Upper lobe of left lung (tissue), 6 donors: ENCODE measurements at regions not wholly inside any gene's neighbourhood (a gene's known extent, or its start where the extent isn't known, plus 50 kb on each side); places are given as distances from the start of the nearest gene placed in this dataset.

Experiments used
- ATAC-seq, 2 donors: fragments of 200-7000 bp; cut with Tn5 transposase; one replicate each; pipeline ENCODE4 v1.9.1; 2022; ENCODE audit warnings: mild to moderate bottlenecking in 2 of 2, moderate library complexity in 2 of 2; ENCODE audit not compliant: low FRiP score in 2 of 2
- DNase-seq, 2 donors: peaks; one replicate each; pipeline ENCODE4 v3.0.0-alpha.2; 2019 to 2020
- H3K27ac ChIP-seq, 4 donors: fragments of 200-600 bp; sonication (generic); one replicate each; pipeline ENCODE4 v1.5.1; 2016 to 2019
- H3K27me3 ChIP-seq, 4 donors: fragments of 200-600 bp; sonication (generic); one replicate each; pipeline ENCODE4 v1.5.1; 2017 to 2019
- H3K36me3 ChIP-seq, 4 donors: fragments of 200-600 bp; sonication (generic); one replicate each; pipeline ENCODE4 v1.5.1; 2016 to 2019
- H3K4me1 ChIP-seq, 4 donors: fragments of 200-600 bp; sonication (generic); one replicate each; pipeline ENCODE4 v1.5.1; 2018 to 2019
- H3K4me3 ChIP-seq, 4 donors: fragments of 200-600 bp; sonication (generic); one replicate each; pipeline ENCODE4 v1.5.1; 2017 to 2019; ENCODE audit warnings: mild to moderate bottlenecking in 2 of 4, moderate library complexity in 1 of 4
- H3K9me3 ChIP-seq, 4 donors: fragments of 200-600 bp; sonication (generic); one replicate each; pipeline ENCODE4 v1.5.1; 2018 to 2019
- EP300 ChIP-seq, 4 donors: sonication (generic); formaldehyde crosslinking; IDR thresholded peaks; one replicate each; pipeline ENCODE4 v1.5.1; 2017; ENCODE audit warnings: antibody characterized with exemption in 4 of 4, control low read depth in 2 of 4
- POLR2A ChIP-seq, 4 donors: fragments of 450-650 bp; IDR thresholded peaks; one replicate each; pipeline ENCODE4 v1.5.1; 2016 to 2017; ENCODE audit warnings: antibody characterized with exemption in 4 of 4, mild to moderate bottlenecking in 2 of 4
- POLR2AphosphoS5 ChIP-seq, 2 donors: sonication (generic); formaldehyde crosslinking; IDR thresholded peaks; one replicate each; pipeline ENCODE4 v1.5.1; 2017; ENCODE audit warnings: antibody characterized with exemption in 2 of 2
- WGBS, 2 donors: methylation state at CpG; one replicate each; pipeline ENCODE4 v1.1.5; 2017 to 2018; 5-methylcytosine and 5-hydroxymethylcytosine counted together
- TF ChIP-seq, protein P1 (sequence below), 6 experiments: fragments of 450-650 bp in 4 of 6; fragments of 200-600 bp in 2 of 6; sonication (generic) in 2 of 6; IDR thresholded peaks; one replicate each; pipeline ENCODE4 v1.5.1; 2016 to 2019; ENCODE audit warnings: antibody characterized with exemption in 6 of 6
- donor health status: DM: no; HTN: no; CAD: no; lungs with moderate emphysema.
- donor health status: DM: no; HTN: yes; CAD: no; lungs with severe emphysema.

- no peaks in the 10 kb centered on the region for H3K36me3 ChIP-seq
Measured at GRCh38 chr6:12386816-12387215, 96.7 kb downstream of the EDN1 start.

GRCh38 chr6:12391472-12391871 lies 101.3 kb downstream of the EDN1 start:
- H3K4me3 ChIP-seq = no peak overlapping the region
- 62% methylated on average over 3 of the region's 3 CpGs for WGBS, 2 donors
- no peaks in the 10 kb centered on the region for H3K36me3 ChIP-seq
- no peaks in the 10 kb centered on the region for H3K4me1 ChIP-seq
- ATAC-seq (no peak), DNase-seq (no peak)
- TF ChIP-seq POLR2AphosphoS5 (IDR thresholded peaks at IDR 0.05) = no peak
- TF ChIP-seq, protein P1, sequence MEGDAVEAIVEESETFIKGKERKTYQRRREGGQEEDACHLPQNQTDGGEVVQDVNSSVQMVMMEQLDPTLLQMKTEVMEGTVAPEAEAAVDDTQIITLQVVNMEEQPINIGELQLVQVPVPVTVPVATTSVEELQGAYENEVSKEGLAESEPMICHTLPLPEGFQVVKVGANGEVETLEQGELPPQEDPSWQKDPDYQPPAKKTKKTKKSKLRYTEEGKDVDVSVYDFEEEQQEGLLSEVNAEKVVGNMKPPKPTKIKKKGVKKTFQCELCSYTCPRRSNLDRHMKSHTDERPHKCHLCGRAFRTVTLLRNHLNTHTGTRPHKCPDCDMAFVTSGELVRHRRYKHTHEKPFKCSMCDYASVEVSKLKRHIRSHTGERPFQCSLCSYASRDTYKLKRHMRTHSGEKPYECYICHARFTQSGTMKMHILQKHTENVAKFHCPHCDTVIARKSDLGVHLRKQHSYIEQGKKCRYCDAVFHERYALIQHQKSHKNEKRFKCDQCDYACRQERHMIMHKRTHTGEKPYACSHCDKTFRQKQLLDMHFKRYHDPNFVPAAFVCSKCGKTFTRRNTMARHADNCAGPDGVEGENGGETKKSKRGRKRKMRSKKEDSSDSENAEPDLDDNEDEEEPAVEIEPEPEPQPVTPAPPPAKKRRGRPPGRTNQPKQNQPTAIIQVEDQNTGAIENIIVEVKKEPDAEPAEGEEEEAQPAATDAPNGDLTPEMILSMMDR (IDR thresholded peaks at IDR 0.05) = no peak
- no peak for TF ChIP-seq POLR2A (IDR thresholded peaks at IDR 0.05)
- no peak for TF ChIP-seq EP300 (IDR thresholded peaks at IDR 0.05)
- no peaks in the 10 kb centered on the region for H3K9me3 ChIP-seq
- H3K27ac ChIP-seq = no peak overlapping the region
- H3K27me3 ChIP-seq = no peaks in the 10 kb centered on the region

More at GRCh38 chr6:12386816-12387215, 96.7 kb downstream of the EDN1 start:
- WGBS, 2 donors = 94% methylated on average over 5 of the region's 5 CpGs
- Histone ChIP-seq H3K4me1 (no peaks in the 10 kb centered on the region), H3K27ac (no peak overlapping the region), H3K4me3 (no peak overlapping the region), H3K27me3 (no peaks in the 10 kb centered on the region), H3K9me3 (no peaks in the 10 kb centered on the region)
- DNase-seq = no peak
- ATAC-seq = no peak
- no peak for TF ChIP-seq POLR2AphosphoS5 (IDR thresholded peaks at IDR 0.05)
- TF ChIP-seq, protein P1 (IDR thresholded peaks at IDR 0.05) = no peak
- TF ChIP-seq EP300 (IDR thresholded peaks at IDR 0.05) = no peak
- TF ChIP-seq POLR2A (IDR thresholded peaks at IDR 0.05) = no peak

DNA sequence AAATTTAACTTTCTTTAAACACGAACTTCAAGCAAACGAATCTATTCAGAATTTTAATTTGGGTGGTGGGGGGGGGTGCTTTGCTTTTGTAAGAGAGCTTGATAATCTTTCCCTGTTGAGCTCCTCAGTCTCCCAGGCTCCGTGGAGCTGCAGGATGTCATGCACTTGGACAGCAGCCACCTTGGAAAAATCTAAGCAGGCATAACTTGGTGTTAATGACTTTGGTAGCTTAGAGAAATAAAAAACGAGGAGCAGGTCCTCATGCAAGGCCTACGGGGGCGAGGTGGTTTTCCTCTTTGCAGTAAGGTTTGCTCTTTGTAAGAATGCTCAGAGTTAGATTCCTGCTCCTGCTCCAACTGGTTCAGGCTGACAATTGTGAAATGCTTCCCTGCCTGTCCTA lies 102.3 kb downstream of the EDN1 start:
- WGBS, 2 donors = 66 to 73% methylated on average over 6 of the region's 6 CpGs
- H3K27ac ChIP-seq = no peak overlapping the region
- H3K9me3 ChIP-seq = no peaks in the 10 kb centered on the region
- H3K27me3 ChIP-seq = no peaks in the 10 kb centered on the region
- no peaks in the 10 kb centered on the region for H3K4me1 ChIP-seq
- H3K4me3 ChIP-seq = no peak overlapping the region
- no peak for ATAC-seq
- no peaks in the 10 kb centered on the region for H3K36me3 ChIP-seq
- no peak for TF ChIP-seq POLR2AphosphoS5 (IDR thresholded peaks at IDR 0.05)
- no peak for TF ChIP-seq EP300 (IDR thresholded peaks at IDR 0.05)
- TF ChIP-seq POLR2A (IDR thresholded peaks at IDR 0.05) = no peak
- TF ChIP-seq, protein P1 (IDR thresholded peaks at IDR 0.05) = no peak
- DNase-seq = no peak

- Histone ChIP-seq H3K27me3 (no peaks in the 10 kb centered on the region), H3K9me3 (no peaks in the 10 kb centered on the region), H3K27ac (no peak overlapping the region), H3K4me1 (no peaks in the 10 kb centered on the region), H3K36me3 (no peaks in the 10 kb centered on the region), H3K4me3 (no peak overlapping the region)
- 91 to 97% methylated on average over 1 of the region's 1 CpG for WGBS, 2 donors
- no peak for ATAC-seq
- TF ChIP-seq EP300 (IDR thresholded peaks at IDR 0.05) = no peak
- TF ChIP-seq, protein P1 (IDR thresholded peaks at IDR 0.05) = no peak
- no peak for TF ChIP-seq POLR2AphosphoS5 (IDR thresholded peaks at IDR 0.05)
- TF ChIP-seq POLR2A (IDR thresholded peaks at IDR 0.05) = no peak
- no peak for DNase-seq
Measured at GRCh38 chr6:12393100-12393499, 102.9 kb downstream of the EDN1 start.

GRCh38 chr6:12394170-12394569 lies 104.0 kb downstream of the EDN1 start:
- no peaks in the 10 kb centered on the region for H3K36me3 ChIP-seq
- no peak for ATAC-seq
- no peak for DNase-seq
- H3K4me3 ChIP-seq = no peak overlapping the region
- no peaks in the 10 kb centered on the region for H3K4me1 ChIP-seq
- H3K9me3 ChIP-seq = no peaks in the 10 kb centered on the region
- TF ChIP-seq POLR2AphosphoS5 (IDR thresholded peaks at IDR 0.05) (no peak), POLR2A (IDR thresholded peaks at IDR 0.05) (no peak), EP300 (IDR thresholded peaks at IDR 0.05) (no peak)
- TF ChIP-seq, protein P1 (IDR thresholded peaks at IDR 0.05) = no peak
- no peak overlapping the region for H3K27ac ChIP-seq
- WGBS, 2 donors = 88 to 93% methylated on average over 3 of the region's 3 CpGs
- H3K27me3 ChIP-seq = no peaks in the 10 kb centered on the region
